ENCODE measurements at regions not wholly inside any gene's neighbourhood (a gene's known extent, or its start where the extent isn't known, plus 50 kb on each side); places are given as distances from the start of the nearest gene placed in this dataset.

- DNase-seq (ENCODE audit: low spot score): no peak
- in situ Hi-C loops (cut with MboI; ENCODE audit: low sequenced_read_pairs, unreplicated experiment): loop anchor here (25.0 kb wide), 1 partner anchor 266 kb away; no protein-coding TSS in a partner anchor
- TF ChIP-seq CTCF (IDR thresholded peaks at IDR 0.05; ENCODE audit: borderline replicate concordance, control extremely low read depth, extremely low read depth, insufficient read depth, missing control alignments): peak; percentile 5
Observed at GRCh38 chr20:9903048-9903655, 64.3 kb upstream of the PAK5 start.

- peak; percentile 22 for DNase-seq (ENCODE audit: low spot score)
- in situ Hi-C loops (cut with MboI; ENCODE audit: low sequenced_read_pairs, unreplicated experiment): no loop called here
Observed at GRCh38 chr20:9889270-9889981, 50.5 kb upstream of the PAK5 start.

More at GRCh38 chr20:9889270-9889981, 50.5 kb upstream of the PAK5 start:
- no peak for TF ChIP-seq CTCF (IDR thresholded peaks at IDR 0.05; ENCODE audit: borderline replicate concordance, control extremely low read depth, extremely low read depth, insufficient read depth, missing control alignments)

All from GM13976 (cell line).